Fibroblast of the aortic adventitia (primary cell): ENCODE measurements at regions not wholly inside any gene's neighbourhood (a gene's known extent, or its start where the extent isn't known, plus 50 kb on each side); places are given as distances from the start of the nearest gene placed in this dataset.

Experiments used
- DNase-seq: peaks from one replicate; pipeline ENCODE4 v3.0.0-alpha.2; 2010; ENCODE audit warnings: low read depth
- H3K4me3 ChIP-seq: 2 replicates; pipeline ENCODE4 v1.5.1; 2011; ENCODE audit warnings: low read depth, mild to moderate bottlenecking, control low read depth, low read length, moderate library complexity
- CTCF ChIP-seq: IDR thresholded peaks from 2 replicates; pipeline ENCODE4 v1.5.1; 2011; ENCODE audit warnings: mild to moderate bottlenecking, low read length, control low read depth, inconsistent platforms; ENCODE audit not compliant: insufficient read depth

- peak; percentile 45 for DNase-seq
- TF ChIP-seq CTCF = no peak
- H3K4me3 ChIP-seq = no peak overlapping the region
These were observed 1116.1 kb downstream of the PCDH9 start for GRCh38 chr13:66113882-66114526.

- TF ChIP-seq CTCF = no peak
- no peak overlapping the region for H3K4me3 ChIP-seq
- no peak for DNase-seq
These were observed 1118.5 kb downstream of the PCDH9 start for GRCh38 chr13:66111628-66112027.

GRCh38 chr13:66106246-66106645 lies 1123.9 kb downstream of the PCDH9 start:
- DNase-seq = no peak
- no peak for TF ChIP-seq CTCF
- no peak overlapping the region for H3K4me3 ChIP-seq

- peak; percentile 16 for DNase-seq
- no peak overlapping the region for H3K4me3 ChIP-seq
- TF ChIP-seq CTCF = no peak
These were observed 1127.3 kb downstream of the PCDH9 start for GRCh38 chr13:66102864-66103263.

GRCh38 chr13:66099825-66100224 lies 1130.3 kb downstream of the PCDH9 start:
- no peak overlapping the region for H3K4me3 ChIP-seq
- no peak for TF ChIP-seq CTCF
- DNase-seq = no peak

GRCh38 chr13:66098931-66099628 lies 1131.1 kb downstream of the PCDH9 start:
- TF ChIP-seq CTCF = no peak
- peak; percentile 19 for DNase-seq
- H3K4me3 ChIP-seq = no peak overlapping the region
